ENCODE measurements at regions not wholly inside any gene's neighbourhood (a gene's known extent, or its start where the extent isn't known, plus 50 kb on each side); places are given as distances from the start of the nearest gene placed in this dataset.

DNA sequence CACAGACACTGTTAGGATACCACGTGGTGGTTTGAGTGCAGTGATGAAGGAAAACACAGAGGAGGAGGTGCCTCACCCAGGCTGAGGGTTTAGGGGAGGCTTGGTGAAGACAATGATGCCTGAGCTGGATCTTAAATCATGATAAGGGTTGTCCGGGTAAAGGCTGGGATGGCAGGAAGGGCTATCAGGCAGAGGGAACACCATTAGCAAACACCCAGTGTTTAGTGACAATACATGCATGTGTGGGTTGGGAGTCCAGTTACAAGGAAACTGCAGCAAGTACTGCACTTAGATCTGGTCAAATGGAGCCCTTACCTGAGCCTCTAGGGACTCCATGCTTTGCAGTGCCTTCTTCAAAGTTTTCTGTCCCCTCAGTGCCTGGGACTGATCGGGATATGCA lies 79.8 kb upstream of the MBOAT2 start:
- H3K27ac Mint-ChIP-seq: no peak overlapping the region

DNA sequence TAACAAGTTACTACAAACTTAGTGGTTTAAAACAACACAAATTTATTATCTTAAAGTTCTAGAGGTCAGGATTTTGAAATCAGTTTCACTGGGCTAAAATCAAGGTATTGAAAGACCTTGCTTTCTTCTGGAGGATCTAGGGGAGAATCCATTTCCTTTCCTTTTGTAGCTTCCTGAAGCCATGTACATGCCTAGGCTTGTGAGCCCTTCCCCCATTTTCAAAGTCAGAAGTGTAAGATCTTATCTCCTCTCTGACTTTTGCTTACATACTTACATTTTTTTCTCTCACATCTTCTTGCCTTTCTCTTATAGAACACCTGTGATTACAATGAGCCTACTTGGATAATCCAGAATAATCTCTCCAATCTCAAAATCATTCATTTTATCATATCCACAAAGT lies 78.7 kb upstream of the MBOAT2 start:
- no peak overlapping the region for H3K4me3 ChIP-seq (ENCODE audit: low read length)
- H3K27ac Mint-ChIP-seq: no peak overlapping the region
- H3K4me1 Mint-ChIP-seq (ENCODE audit: low read depth): no peaks in the 10 kb centered on the region
- ChIA-PET CTCF (no interaction called here), POLR2A (no interaction called here)
- H3K36me3 Mint-ChIP-seq (ENCODE audit: low read depth): no peaks in the 10 kb centered on the region
- H3K27ac ChIP-seq (ENCODE audit: low read depth in 1 of 2, low read length in 2 of 2): no peak overlapping the region
- H3K27me3 ChIP-seq (ENCODE audit: control insufficient read depth in 1 of 2, insufficient read depth in 2 of 2, low read length in 2 of 2): no peaks in the 10 kb centered on the region
- DNase-seq (no peak), ATAC-seq (ENCODE audit: poor library complexity) (no peak)
- peaks cover 9% of the 10 kb centered on the region for H3K9me3 Mint-ChIP-seq
- intact Hi-C loops (cut with DNase I, micrococcal nuclease): no loop called here
- H3K36me3 ChIP-seq (ENCODE audit: insufficient read depth, low read length): no peaks in the 10 kb centered on the region
- TF ChIP-seq, protein P1, sequence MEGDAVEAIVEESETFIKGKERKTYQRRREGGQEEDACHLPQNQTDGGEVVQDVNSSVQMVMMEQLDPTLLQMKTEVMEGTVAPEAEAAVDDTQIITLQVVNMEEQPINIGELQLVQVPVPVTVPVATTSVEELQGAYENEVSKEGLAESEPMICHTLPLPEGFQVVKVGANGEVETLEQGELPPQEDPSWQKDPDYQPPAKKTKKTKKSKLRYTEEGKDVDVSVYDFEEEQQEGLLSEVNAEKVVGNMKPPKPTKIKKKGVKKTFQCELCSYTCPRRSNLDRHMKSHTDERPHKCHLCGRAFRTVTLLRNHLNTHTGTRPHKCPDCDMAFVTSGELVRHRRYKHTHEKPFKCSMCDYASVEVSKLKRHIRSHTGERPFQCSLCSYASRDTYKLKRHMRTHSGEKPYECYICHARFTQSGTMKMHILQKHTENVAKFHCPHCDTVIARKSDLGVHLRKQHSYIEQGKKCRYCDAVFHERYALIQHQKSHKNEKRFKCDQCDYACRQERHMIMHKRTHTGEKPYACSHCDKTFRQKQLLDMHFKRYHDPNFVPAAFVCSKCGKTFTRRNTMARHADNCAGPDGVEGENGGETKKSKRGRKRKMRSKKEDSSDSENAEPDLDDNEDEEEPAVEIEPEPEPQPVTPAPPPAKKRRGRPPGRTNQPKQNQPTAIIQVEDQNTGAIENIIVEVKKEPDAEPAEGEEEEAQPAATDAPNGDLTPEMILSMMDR (IDR thresholded peaks at IDR 0.05): no peak
- no peaks in the 10 kb centered on the region for H3K4me1 ChIP-seq (ENCODE audit: insufficient read depth, low read length)
- H3K9me3 ChIP-seq (ENCODE audit: control insufficient read depth in 1 of 2, insufficient read depth in 1 of 2, low read length in 2 of 2): peaks cover 0 to 6% of the 10 kb centered on the region in 2 experiments
- no peak overlapping the region for H3K4me3 Mint-ChIP-seq
- peaks cover 4% of the 10 kb centered on the region for H3K27me3 Mint-ChIP-seq

More for the DNA sequence above, 79.8 kb upstream of the MBOAT2 start:
- intact Hi-C loops (cut with DNase I, micrococcal nuclease): no loop called here
- Histone ChIP-seq H3K9me3 (ENCODE audit: control insufficient read depth in 1 of 2, insufficient read depth in 1 of 2, low read length in 2 of 2) (peaks cover 0 to 6% of the 10 kb centered on the region in 2 experiments), H3K27me3 (ENCODE audit: control insufficient read depth in 1 of 2, insufficient read depth in 2 of 2, low read length in 2 of 2) (no peaks in the 10 kb centered on the region), H3K27ac (ENCODE audit: low read depth in 1 of 2, low read length in 2 of 2) (no peak overlapping the region), H3K4me1 (ENCODE audit: insufficient read depth, low read length) (no peaks in the 10 kb centered on the region), H3K4me3 (ENCODE audit: low read length) (no peak overlapping the region), H3K36me3 (ENCODE audit: insufficient read depth, low read length) (no peaks in the 10 kb centered on the region)
- DNase-seq (no peak), ATAC-seq (ENCODE audit: poor library complexity) (no peak)
- Mint-ChIP-seq H3K4me1 (ENCODE audit: low read depth) (no peaks in the 10 kb centered on the region), H3K27me3 (peaks cover 4% of the 10 kb centered on the region), H3K36me3 (ENCODE audit: low read depth) (no peaks in the 10 kb centered on the region), H3K9me3 (peaks cover 9% of the 10 kb centered on the region), H3K4me3 (no peak overlapping the region)
- TF ChIP-seq, protein P1 (IDR thresholded peaks at IDR 0.05): no peak
- ChIA-PET CTCF (no interaction called here), POLR2A (no interaction called here)

DNA sequence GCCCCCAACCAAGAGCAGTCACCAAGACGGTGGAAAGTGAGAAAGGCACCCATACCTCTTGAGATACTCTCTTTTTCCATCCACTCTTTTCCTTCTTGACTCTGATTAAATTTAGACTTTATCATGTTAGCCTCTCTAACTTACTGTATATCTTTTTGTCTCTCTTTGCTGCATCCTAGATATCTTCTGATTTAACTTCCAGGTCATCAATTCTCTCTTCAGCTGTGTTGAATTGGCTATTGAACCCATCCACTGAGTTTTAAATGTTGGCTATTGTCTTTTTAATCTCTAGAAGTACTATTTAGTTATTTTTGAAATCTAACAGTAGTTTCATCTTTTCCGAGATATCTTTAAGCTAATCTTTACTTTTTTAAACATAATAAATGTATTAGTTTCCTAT lies 78.3 kb upstream of the MBOAT2 start:
- TF ChIP-seq, protein P1 (IDR thresholded peaks at IDR 0.05): no peak
- Mint-ChIP-seq H3K27me3 (peaks cover 4% of the 10 kb centered on the region), H3K4me1 (ENCODE audit: low read depth) (no peaks in the 10 kb centered on the region), H3K27ac (no peak overlapping the region), H3K9me3 (peaks cover 9% of the 10 kb centered on the region), H3K36me3 (ENCODE audit: low read depth) (no peaks in the 10 kb centered on the region), H3K4me3 (no peak overlapping the region)
- H3K36me3 ChIP-seq (ENCODE audit: insufficient read depth, low read length): no peaks in the 10 kb centered on the region
- H3K27me3 ChIP-seq (ENCODE audit: control insufficient read depth in 1 of 2, insufficient read depth in 2 of 2, low read length in 2 of 2): no peaks in the 10 kb centered on the region
- DNase-seq (no peak), ATAC-seq (ENCODE audit: poor library complexity) (no peak)
- CTCF ChIA-PET: no interaction called here
- intact Hi-C loops (cut with DNase I, micrococcal nuclease): no loop called here
- POLR2A ChIA-PET: no interaction called here
- no peak overlapping the region for H3K4me3 ChIP-seq (ENCODE audit: low read length)
- peaks cover 0 to 6% of the 10 kb centered on the region in 2 experiments for H3K9me3 ChIP-seq (ENCODE audit: control insufficient read depth in 1 of 2, insufficient read depth in 1 of 2, low read length in 2 of 2)
- H3K4me1 ChIP-seq (ENCODE audit: insufficient read depth, low read length): no peaks in the 10 kb centered on the region
- H3K27ac ChIP-seq (ENCODE audit: low read depth in 1 of 2, low read length in 2 of 2): no peak overlapping the region

Measured in CD4-positive, alpha-beta T cell (primary cell).